IPS-18c (cell line): ENCODE measurements at regions not wholly inside any gene's neighbourhood (a gene's known extent, or its start where the extent isn't known, plus 50 kb on each side); places are given as distances from the start of the nearest gene placed in this dataset.

Experiments used
- H3K4me3 ChIP-seq: 2 replicates; pipeline ENCODE4 v1.7.0; 2013; ENCODE audit warnings: low read depth, mild to moderate bottlenecking, low read length, moderate library complexity; ENCODE audit not compliant: insufficient read depth
- H3K9me3 ChIP-seq: one replicate; pipeline ENCODE4 v1.6.1; 2013; ENCODE audit warnings: mild to moderate bottlenecking, low read length, moderate library complexity; ENCODE audit not compliant: control insufficient read depth, insufficient read depth

DNA sequence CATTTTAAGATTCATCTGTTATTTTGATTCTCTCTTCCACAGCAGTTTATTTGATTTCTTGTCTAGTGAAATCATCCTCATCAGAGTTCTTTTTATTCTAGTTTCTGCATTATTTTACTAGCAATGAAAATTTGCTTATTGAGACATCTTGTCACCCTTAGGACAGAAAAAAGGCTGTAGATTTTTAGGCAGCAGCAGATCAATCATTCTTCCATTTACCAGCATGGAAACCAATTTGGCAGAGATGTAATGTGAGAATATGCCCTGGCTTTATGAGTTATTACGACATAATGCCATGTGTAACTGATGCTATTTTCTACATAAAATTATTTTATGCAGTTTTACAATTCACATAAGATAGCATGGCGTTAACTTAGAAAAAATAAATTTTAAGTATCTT lies 688.6 kb upstream of the SLC10A2 start:
- H3K9me3 ChIP-seq: no peaks in the 10 kb centered on the region
- H3K4me3 ChIP-seq: no peak overlapping the region

GRCh38 chr13:103734837-103735236 lies 668.6 kb upstream of the SLC10A2 start:
- no peaks in the 10 kb centered on the region for H3K9me3 ChIP-seq

DNA sequence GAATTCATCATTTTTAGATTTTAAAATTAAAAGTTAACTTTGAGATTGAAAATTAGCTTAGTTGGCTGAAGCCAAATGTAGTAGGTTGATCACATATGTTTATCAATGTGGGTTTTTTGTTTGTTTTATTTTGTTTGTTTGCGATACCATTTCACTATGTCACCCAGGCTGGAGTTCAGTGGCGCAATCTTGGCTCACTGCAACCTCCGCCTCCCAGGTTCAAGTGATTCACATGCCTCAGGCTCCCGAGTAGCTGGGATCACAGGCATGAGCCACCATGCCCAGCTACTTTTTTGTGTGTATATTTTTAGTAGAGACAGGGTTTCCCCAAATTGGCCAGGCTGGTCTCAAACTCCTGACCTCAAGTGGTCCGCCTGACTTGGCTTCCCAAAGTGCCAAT lies 665.7 kb upstream of the SLC10A2 start:
- H3K4me3 ChIP-seq: no peak overlapping the region
- H3K9me3 ChIP-seq: no peaks in the 10 kb centered on the region

More at GRCh38 chr13:103734837-103735236, 668.6 kb upstream of the SLC10A2 start:
- no peak overlapping the region for H3K4me3 ChIP-seq

DNA sequence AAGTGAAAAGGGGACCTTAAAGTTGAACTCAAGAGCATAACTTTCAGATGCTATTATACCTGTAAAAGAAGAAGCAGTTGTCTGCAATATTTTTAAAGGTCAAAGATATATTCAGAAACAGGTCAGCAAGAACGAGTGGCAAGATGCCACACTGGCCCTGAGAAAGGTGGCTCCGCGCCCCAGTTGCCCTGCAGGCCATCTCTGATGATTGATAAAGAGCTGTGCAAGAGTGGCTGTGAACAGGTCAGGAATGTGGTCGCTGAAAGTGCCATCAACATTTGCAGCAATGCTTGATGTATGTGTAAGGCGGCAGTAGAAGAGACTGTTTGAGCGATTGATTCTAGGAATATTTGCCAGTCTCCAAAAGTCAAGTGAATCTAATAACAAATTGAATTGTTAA lies 664.2 kb upstream of the SLC10A2 start:
- Histone ChIP-seq H3K9me3 (no peaks in the 10 kb centered on the region), H3K4me3 (no peak overlapping the region)

DNA sequence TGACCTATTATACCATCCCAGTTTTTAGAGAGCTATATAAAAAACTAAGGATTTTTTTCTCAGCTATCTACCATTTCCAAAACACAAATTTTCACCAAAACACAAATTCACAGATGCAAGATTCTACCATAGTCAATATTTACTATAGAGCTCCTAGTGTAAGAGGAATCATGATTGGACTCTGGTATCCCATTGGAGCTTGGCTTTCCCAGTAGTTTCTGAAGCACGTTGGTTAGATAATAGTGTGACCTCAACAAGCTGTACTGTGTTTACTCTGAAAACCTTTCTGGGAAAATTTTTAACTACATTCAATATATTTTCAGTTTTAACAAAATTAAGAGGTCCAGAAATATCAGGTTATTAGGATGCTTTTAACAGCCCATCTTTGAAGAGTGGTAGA lies 660.6 kb upstream of the SLC10A2 start:
- Histone ChIP-seq H3K4me3 (no peak overlapping the region), H3K9me3 (no peaks in the 10 kb centered on the region)

GRCh38 chr13:103716718-103717117 lies 650.5 kb upstream of the SLC10A2 start:
- Histone ChIP-seq H3K9me3 (no peaks in the 10 kb centered on the region), H3K4me3 (no peak overlapping the region)

GRCh38 chr13:103715335-103715734 lies 649.1 kb upstream of the SLC10A2 start:
- no peak overlapping the region for H3K4me3 ChIP-seq
- H3K9me3 ChIP-seq: no peaks in the 10 kb centered on the region

- no peaks in the 10 kb centered on the region for H3K9me3 ChIP-seq
Observed at GRCh38 chr13:103703246-103703645, 637.0 kb upstream of the SLC10A2 start.

DNA sequence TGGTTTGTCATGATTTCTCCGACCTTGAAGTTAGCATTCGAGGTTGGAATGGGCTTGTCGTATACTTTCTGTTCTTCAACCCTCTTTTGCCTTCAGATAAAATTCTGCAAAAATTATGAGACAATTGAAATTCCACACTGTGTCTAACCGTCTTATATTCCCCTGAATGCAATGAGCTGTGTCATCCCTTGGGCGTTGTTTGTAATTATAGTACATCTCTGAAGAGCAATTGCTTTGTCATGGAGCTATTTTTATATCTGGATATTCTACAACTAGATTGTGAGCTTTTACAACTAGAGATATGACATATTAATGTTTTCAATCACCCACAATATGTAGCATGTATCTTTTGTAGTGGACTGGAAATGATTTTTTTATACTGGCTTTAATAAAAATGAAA lies 631.8 kb upstream of the SLC10A2 start:
- Histone ChIP-seq H3K4me3 (no peak overlapping the region), H3K9me3 (no peaks in the 10 kb centered on the region)

More at GRCh38 chr13:103703246-103703645, 637.0 kb upstream of the SLC10A2 start:
- no peak overlapping the region for H3K4me3 ChIP-seq

GRCh38 chr13:103695320-103695719 lies 629.1 kb upstream of the SLC10A2 start:
- H3K4me3 ChIP-seq: no peak overlapping the region
- no peaks in the 10 kb centered on the region for H3K9me3 ChIP-seq

DNA sequence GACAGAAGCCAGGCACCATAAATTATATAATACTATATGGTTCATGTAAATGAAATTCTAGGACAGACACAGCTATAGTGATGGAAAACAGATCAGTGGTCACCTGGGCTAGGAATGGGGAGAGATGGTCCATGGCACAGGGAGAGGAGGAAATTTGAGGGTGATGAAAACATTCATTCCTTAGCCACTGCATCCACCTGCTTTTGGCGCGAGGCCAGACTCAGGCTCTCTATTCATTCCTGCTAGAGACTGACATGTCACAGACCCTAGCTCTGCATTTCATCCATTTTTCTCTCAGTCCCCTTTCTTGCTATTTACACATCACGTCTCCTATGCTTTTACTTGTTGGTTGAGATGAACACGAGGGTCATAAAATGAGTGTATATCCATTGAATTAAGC lies 628.3 kb upstream of the SLC10A2 start:
- H3K9me3 ChIP-seq: no peaks in the 10 kb centered on the region
- no peak overlapping the region for H3K4me3 ChIP-seq

GRCh38 chr13:103694033-103694432 lies 627.8 kb upstream of the SLC10A2 start:
- Histone ChIP-seq H3K4me3 (no peak overlapping the region), H3K9me3 (no peaks in the 10 kb centered on the region)

DNA sequence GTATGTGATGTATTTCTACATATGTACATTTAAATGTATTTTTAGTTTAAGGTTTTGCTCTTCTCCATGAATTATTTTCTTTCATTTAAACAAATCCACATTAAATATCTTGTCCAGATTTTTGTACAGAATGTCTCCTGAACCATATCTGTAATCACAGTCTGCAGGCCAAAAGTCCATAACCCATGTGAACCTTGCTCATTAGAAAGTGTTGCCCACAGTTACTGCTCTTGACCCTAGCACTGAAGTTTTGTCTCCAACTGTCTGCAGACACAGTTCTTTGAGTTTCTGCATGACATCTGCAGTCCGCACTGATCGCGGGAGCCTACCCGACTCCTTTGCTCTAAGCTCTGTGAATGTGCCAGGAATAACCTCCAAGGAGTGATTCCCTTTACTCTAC lies 626.2 kb upstream of the SLC10A2 start:
- no peaks in the 10 kb centered on the region for H3K9me3 ChIP-seq
- H3K4me3 ChIP-seq: no peak overlapping the region

DNA sequence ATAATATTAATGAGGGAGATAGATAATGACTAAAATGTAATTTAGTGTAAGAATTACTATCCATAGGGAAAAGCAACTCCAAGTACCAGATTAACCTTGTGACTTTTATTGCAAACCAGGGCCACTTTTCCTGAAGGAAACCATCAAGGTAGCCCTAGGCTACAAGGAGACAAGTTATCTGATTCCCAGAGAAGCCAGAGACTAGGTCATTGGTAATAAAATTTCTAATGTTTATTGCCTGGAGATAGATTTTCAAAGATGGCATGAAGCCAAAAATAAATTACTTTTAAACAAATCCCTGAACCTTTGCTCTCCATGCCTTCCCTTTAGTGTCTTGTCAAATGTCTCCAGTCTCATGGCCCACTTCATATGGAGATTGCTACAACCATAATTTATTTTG lies 610.1 kb upstream of the SLC10A2 start:
- H3K9me3 ChIP-seq: peaks cover 2% of the 10 kb centered on the region
- H3K4me3 ChIP-seq: no peak overlapping the region

- Histone ChIP-seq H3K4me3 (no peak overlapping the region), H3K9me3 (peaks cover 2% of the 10 kb centered on the region)
Observed at GRCh38 chr13:103671547-103671946, 605.3 kb upstream of the SLC10A2 start.

- Histone ChIP-seq H3K4me3 (no peak overlapping the region), H3K9me3 (no peaks in the 10 kb centered on the region)
Observed at GRCh38 chr13:103663996-103664395, 597.8 kb upstream of the SLC10A2 start.

GRCh38 chr13:103656311-103656710 lies 590.1 kb upstream of the SLC10A2 start:
- H3K9me3 ChIP-seq: no peaks in the 10 kb centered on the region
- H3K4me3 ChIP-seq: no peak overlapping the region

- Histone ChIP-seq H3K9me3 (no peaks in the 10 kb centered on the region), H3K4me3 (no peak overlapping the region)
Observed at GRCh38 chr13:103640606-103641005, 574.4 kb upstream of the SLC10A2 start.

- no peak overlapping the region for H3K4me3 ChIP-seq
- H3K9me3 ChIP-seq: no peaks in the 10 kb centered on the region
Observed at GRCh38 chr13:103639326-103639725, 573.1 kb upstream of the SLC10A2 start.

DNA sequence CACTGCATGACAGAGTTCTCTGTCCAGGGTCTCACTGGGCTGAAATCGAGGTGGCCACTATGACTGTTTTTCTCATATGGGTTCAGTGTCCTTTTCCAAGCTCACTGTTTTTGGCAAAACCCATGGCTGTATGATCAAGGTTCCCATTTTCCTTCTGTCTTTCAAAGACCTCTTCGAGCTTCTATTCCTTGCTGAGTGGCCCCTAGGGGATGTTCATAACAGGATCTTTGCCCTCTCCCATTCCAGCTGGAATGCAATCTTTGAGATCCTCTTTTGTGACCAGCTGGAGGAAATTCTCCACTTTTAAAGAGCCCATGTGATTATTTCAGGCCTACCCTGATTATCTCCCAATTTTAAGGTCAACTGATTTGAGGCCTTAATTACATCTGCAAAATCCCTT lies 572.5 kb upstream of the SLC10A2 start:
- Histone ChIP-seq H3K4me3 (no peak overlapping the region), H3K9me3 (no peaks in the 10 kb centered on the region)
